ENCODE measurements at regions not wholly inside any gene's neighbourhood (a gene's known extent, or its start where the extent isn't known, plus 50 kb on each side); places are given as distances from the start of the nearest gene placed in this dataset.

- ChIA-PET POLR2A (no interaction called here), CTCF (no interaction called here)
- Histone ChIP-seq H3K9me3 (ENCODE audit: control insufficient read depth, insufficient read depth, low read depth, low read length) (no peaks in the 10 kb centered on the region), H3K4me3 (ENCODE audit: low read depth, low read length) (no peak overlapping the region), H3K27ac (ENCODE audit: extremely low read depth, low read depth, low read length) (no peak overlapping the region), H3K4me1 (ENCODE audit: control insufficient read depth, insufficient read depth, low read length) (no peaks in the 10 kb centered on the region), H3K36me3 (ENCODE audit: control insufficient read depth in 2 of 2, insufficient read depth in 1 of 2, low read length in 2 of 2) (no peaks in the 10 kb centered on the region)
- no peak for TF ChIP-seq ZBTB6 (tag by site-specific recombination; IDR thresholded peaks at IDR 0.05)
- TF ChIP-seq ZNF843 (tag by site-specific recombination; IDR thresholded peaks at IDR 0.05) = no peak
These were observed 485.3 kb upstream of the MGAT4C start for GRCh38 chr12:86741531-86741930.

- CTCF ChIA-PET = interaction anchor here (0.8 kb wide), 1 partner anchor 178 kb away, joined by 4 read pairs; no protein-coding TSS in a partner anchor
- POLR2A ChIA-PET = no interaction called here
These were observed 479.7 kb upstream of the MGAT4C start for GRCh38 chr12:86735851-86736250.

More at GRCh38 chr12:86735851-86736250, 479.7 kb upstream of the MGAT4C start:
- Histone ChIP-seq H3K9me3 (ENCODE audit: control insufficient read depth, insufficient read depth, low read depth, low read length) (no peaks in the 10 kb centered on the region), H3K27ac (ENCODE audit: extremely low read depth, low read depth, low read length) (no peak overlapping the region), H3K4me1 (ENCODE audit: control insufficient read depth, insufficient read depth, low read length) (no peaks in the 10 kb centered on the region), H3K4me3 (ENCODE audit: low read depth, low read length) (no peak overlapping the region), H3K36me3 (ENCODE audit: control insufficient read depth in 2 of 2, insufficient read depth in 1 of 2, low read length in 2 of 2) (no peaks in the 10 kb centered on the region)
- TF ChIP-seq TRIM28 (IDR thresholded peaks at IDR 0.05; ENCODE audit: borderline replicate concordance, low read length) (no peak), ZNF626 (tag by site-specific recombination; IDR thresholded peaks at IDR 0.05) (no peak), OSR2 (tag by site-specific recombination; IDR thresholded peaks at IDR 0.05) (no peak), ZEB2 (tag by site-specific recombination; IDR thresholded peaks at IDR 0.05) (no peak), ZBTB20 (tag by site-specific recombination; IDR thresholded peaks at IDR 0.05) (no peak), ZBTB11 (tag by site-specific recombination; conservative IDR thresholded peaks at IDR 0.05; ENCODE audit: low read depth) (no peak), SP2 (tag by site-specific recombination; IDR thresholded peaks at IDR 0.05) (no peak), ZFP3 (tag by site-specific recombination; IDR thresholded peaks at IDR 0.05; ENCODE audit: low read depth) (no peak), KLF16 (tag by site-specific recombination; IDR thresholded peaks at IDR 0.05) (no peak), TSHZ1 (tag by site-specific recombination; IDR thresholded peaks at IDR 0.05; ENCODE audit: borderline replicate concordance) (no peak), ZNF623 (tag by site-specific recombination; IDR thresholded peaks at IDR 0.05) (no peak)
